ENCODE measurements at regions not wholly inside any gene's neighbourhood (a gene's known extent, or its start where the extent isn't known, plus 50 kb on each side); places are given as distances from the start of the nearest gene placed in this dataset.

DNA sequence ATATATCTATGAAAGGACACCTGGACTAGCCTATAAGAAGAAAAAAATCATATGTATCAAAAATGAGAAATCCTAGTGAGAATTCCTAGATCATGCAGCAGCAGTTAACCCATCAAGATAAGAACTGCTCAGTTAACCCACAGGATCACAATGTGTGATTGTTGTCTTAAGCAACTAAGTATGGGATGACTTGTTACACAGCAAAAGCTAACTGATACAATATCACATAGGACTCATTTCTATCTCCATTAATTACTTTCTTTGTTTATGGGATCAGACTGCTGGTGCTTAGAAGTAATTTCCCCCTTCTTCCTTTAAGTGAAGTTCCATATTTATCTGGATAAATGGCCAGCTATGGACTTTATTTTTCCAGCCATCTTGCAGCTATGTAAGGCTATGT lies 280.8 kb upstream of the MARCKS start:
- H3K79me2 ChIP-seq (ENCODE audit: control insufficient read depth, insufficient read depth, low read length) = no peaks in the 10 kb centered on the region
- no peak overlapping the region for H3K4me2 ChIP-seq (ENCODE audit: insufficient read depth, low read length)
- H3K36me3 ChIP-seq (ENCODE audit: control insufficient read depth in 2 of 2, extremely low read depth in 1 of 2, insufficient read depth in 2 of 2, low read length in 2 of 2) = no peaks in the 10 kb centered on the region
- BruUV-seq (replicated peaks) = no TSS peak
- H4K20me1 ChIP-seq (replicated peaks; ENCODE audit: control insufficient read depth, extremely low read depth, insufficient read depth, low read length) = no peaks in the 10 kb centered on the region
- TF ChIP-seq EZH2 (IDR thresholded peaks at IDR 0.05; ENCODE audit: borderline replicate concordance, low read depth, low read length, severe bottlenecking) = no peak
- no peak overlapping the region for H3K27ac ChIP-seq (ENCODE audit: insufficient read depth, low read depth, low read length)
- CTCF ChIA-PET = no interaction called here
- no peaks in the 10 kb centered on the region for H3K9me1 ChIP-seq (replicated peaks; ENCODE audit: control insufficient read depth, extremely low read depth, insufficient read depth, low read length)
- FAIRE-seq = no peak
- H3K4me3 ChIP-seq (replicated peaks in 1 of 3; ENCODE audit: insufficient read depth in 1 of 3, low read depth in 1 of 3, low read length in 3 of 3) = no peak overlapping the region
- no peak overlapping the region for H2AFZ ChIP-seq (ENCODE audit: low read depth, low read length)
- no peak overlapping the region for H3K9ac ChIP-seq (replicated peaks; ENCODE audit: extremely low read depth, insufficient read depth, low read length)
- no peak for DNase-seq (ENCODE audit: low read depth, low spot score)
- no peaks in the 10 kb centered on the region for H3K4me1 ChIP-seq (ENCODE audit: control insufficient read depth, extremely low read depth, insufficient read depth, low read length)
- intact Hi-C loops (cut with micrococcal nuclease) = no loop called here
- H3K9me3 ChIP-seq (replicated peaks; ENCODE audit: control insufficient read depth, insufficient read depth, low read length) = no peaks in the 10 kb centered on the region
- POLR2A ChIA-PET = no interaction called here
- dilution Hi-C loops (cut with MboI; ENCODE audit: extremely low pct_ligation_motif_present, low sequenced_read_pairs) = no loop called here
- H3K27me3 ChIP-seq (ENCODE audit: control insufficient read depth in 2 of 2, insufficient read depth in 2 of 2, low read length in 2 of 2) = no peaks in the 10 kb centered on the region

DNA sequence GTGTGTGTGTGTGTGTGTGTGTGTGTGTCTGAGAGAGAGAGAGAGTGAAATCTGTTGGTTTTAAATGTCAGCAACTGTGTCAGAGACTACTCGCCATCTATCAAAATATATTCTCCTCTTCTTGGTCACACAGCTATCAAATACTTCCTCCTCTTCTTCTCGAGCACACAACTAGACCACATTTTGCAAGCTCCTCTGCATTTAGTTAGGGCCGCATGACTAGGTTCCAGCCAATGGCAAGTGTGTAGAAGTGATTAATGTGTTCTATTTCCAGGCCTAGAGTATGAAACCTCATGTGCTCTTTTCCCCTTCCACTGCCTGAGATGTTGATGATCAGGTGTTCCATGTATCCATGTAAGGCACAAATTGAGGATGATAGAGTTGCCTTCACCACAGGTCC lies 278.5 kb upstream of the MARCKS start:
- Histone ChIP-seq H3K4me1 (ENCODE audit: control insufficient read depth, extremely low read depth, insufficient read depth, low read length) (no peaks in the 10 kb centered on the region), H3K4me3 (replicated peaks in 1 of 3; ENCODE audit: insufficient read depth in 1 of 3, low read depth in 1 of 3, low read length in 3 of 3) (no peak overlapping the region)
- dilution Hi-C loops (cut with MboI; ENCODE audit: extremely low pct_ligation_motif_present, low sequenced_read_pairs) = no loop called here

More for the DNA sequence above, 278.5 kb upstream of the MARCKS start:
- H3K27ac ChIP-seq (ENCODE audit: insufficient read depth, low read depth, low read length) = no peak overlapping the region
- no peaks in the 10 kb centered on the region for H3K9me1 ChIP-seq (replicated peaks; ENCODE audit: control insufficient read depth, extremely low read depth, insufficient read depth, low read length)
- no peak overlapping the region for H3K9ac ChIP-seq (replicated peaks; ENCODE audit: extremely low read depth, insufficient read depth, low read length)
- intact Hi-C loops (cut with micrococcal nuclease) = no loop called here
- H3K79me2 ChIP-seq (ENCODE audit: control insufficient read depth, insufficient read depth, low read length) = no peaks in the 10 kb centered on the region
- no TSS peak for BruUV-seq (replicated peaks)
- no peak for FAIRE-seq
- H4K20me1 ChIP-seq (replicated peaks; ENCODE audit: control insufficient read depth, extremely low read depth, insufficient read depth, low read length) = no peaks in the 10 kb centered on the region
- TF ChIP-seq MAX (IDR thresholded peaks at IDR 0.05; ENCODE audit: insufficient read depth, insufficient read length) = no peak
- H3K36me3 ChIP-seq (ENCODE audit: control insufficient read depth in 2 of 2, extremely low read depth in 1 of 2, insufficient read depth in 2 of 2, low read length in 2 of 2) = no peaks in the 10 kb centered on the region
- no peak for DNase-seq (ENCODE audit: low read depth, low spot score)
- no peak overlapping the region for H3K4me2 ChIP-seq (ENCODE audit: insufficient read depth, low read length)
- no peak overlapping the region for H2AFZ ChIP-seq (ENCODE audit: low read depth, low read length)
- no peaks in the 10 kb centered on the region for H3K9me3 ChIP-seq (replicated peaks; ENCODE audit: control insufficient read depth, insufficient read depth, low read length)
- no peaks in the 10 kb centered on the region for H3K27me3 ChIP-seq (ENCODE audit: control insufficient read depth in 2 of 2, insufficient read depth in 2 of 2, low read length in 2 of 2)
- ChIA-PET POLR2A (no interaction called here), CTCF (interaction anchor here (1.9 kb wide), 1 partner anchor 8 kb away, joined by 8 read pairs; no protein-coding TSS in a partner anchor)

All from endothelial cell of umbilical vein (primary cell).